Endothelial cell of umbilical vein (primary cell): ENCODE measurements at regions not wholly inside any gene's neighbourhood (a gene's known extent, or its start where the extent isn't known, plus 50 kb on each side); places are given as distances from the start of the nearest gene placed in this dataset.

ENCODE experiments used
- CTCF ChIP-seq, 2 donors: IDR thresholded peaks; 1 replicate in 1 of 2; 2 replicates in 1 of 2; pipeline ENCODE4 v1.5.1; 2011; ENCODE audit warnings: low read length in 2 of 2, mild to moderate bottlenecking in 2 of 2, moderate library complexity in 2 of 2, control low read depth in 1 of 2, inconsistent platforms in 1 of 2, low read depth in 1 of 2; ENCODE audit not compliant: insufficient read depth in 1 of 2; ENCODE audit errors: extremely low read depth in 1 of 2
- EZH2 ChIP-seq: IDR thresholded peaks from 2 replicates; pipeline ENCODE4 v1.6.1; 2012; ENCODE audit warnings: borderline replicate concordance, low read depth, mild to moderate bottlenecking, moderate library complexity, low read length, inconsistent platforms; ENCODE audit not compliant: severe bottlenecking
- FOS ChIP-seq: IDR thresholded peaks from 2 replicates; pipeline ENCODE4 v1.6.1; 2011; ENCODE audit warnings: mild to moderate bottlenecking, low read length, moderate library complexity, borderline replicate concordance; ENCODE audit not compliant: insufficient read depth
- GATA2 ChIP-seq: IDR thresholded peaks from 2 replicates; pipeline ENCODE4 v1.7.0; 2011; ENCODE audit warnings: low read depth, mild to moderate bottlenecking, moderate library complexity, mixed read lengths, low read length; ENCODE audit not compliant: insufficient read length, insufficient read depth
- JUN ChIP-seq: IDR thresholded peaks from 2 replicates; pipeline ENCODE4 v1.6.1; 2011; ENCODE audit warnings: borderline replicate concordance, low read depth; ENCODE audit not compliant: insufficient read length, insufficient read depth
- MAX ChIP-seq: IDR thresholded peaks from 2 replicates; pipeline ENCODE4 v1.6.1; 2011; ENCODE audit not compliant: insufficient read depth, insufficient read length
- MYC ChIP-seq: IDR thresholded peaks from one replicate; pipeline ENCODE4 v1.6.1; 2011; ENCODE audit warnings: mild to moderate bottlenecking, low read depth, low read length
- POLR2A ChIP-seq: IDR thresholded peaks from 2 replicates; pipeline ENCODE4 v1.6.1; 2012; ENCODE audit warnings: low read depth, mild to moderate bottlenecking, control low read depth, low read length
- POLR2AphosphoS5 ChIP-seq: IDR thresholded peaks from 2 replicates; pipeline ENCODE4 v1.6.1; 2012; ENCODE audit warnings: low read depth, mild to moderate bottlenecking, control low read depth, low read length, moderate library complexity; ENCODE audit not compliant: insufficient read depth

DNA sequence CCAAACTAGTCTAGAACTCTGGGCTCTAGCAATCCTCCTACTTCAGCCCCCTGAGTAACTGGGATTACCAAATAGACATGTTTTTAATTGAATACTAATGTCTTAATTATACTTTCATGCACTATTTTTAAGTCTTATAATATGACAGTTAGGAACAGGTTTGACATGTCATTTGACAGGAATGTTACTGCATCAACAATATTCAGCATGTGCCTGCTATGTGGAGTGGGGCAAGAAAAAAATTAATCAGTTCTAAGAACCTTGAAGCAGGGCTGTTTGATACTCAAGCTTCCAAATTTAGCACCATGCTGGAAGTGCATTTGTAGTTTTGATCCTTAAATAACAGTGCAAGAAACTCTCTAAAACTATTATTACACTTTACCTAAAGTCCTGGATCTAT is 265.3 kb downstream of the MZT1 start:
- no peak for TF ChIP-seq EZH2
- TF ChIP-seq POLR2AphosphoS5: no peak
- no peak for TF ChIP-seq POLR2A
- TF ChIP-seq CTCF (IDR thresholded peaks at IDR 0.05; ENCODE audit: extremely low read depth in 1 of 2, insufficient read depth in 1 of 2, low read depth in 1 of 2, low read length in 2 of 2): no peak
- no peak for TF ChIP-seq MAX
- TF ChIP-seq MYC: no peak
- TF ChIP-seq JUN: no peak
- TF ChIP-seq FOS: no peak
- TF ChIP-seq GATA2: no peak
